SK-N-SH treated with all-trans-retinoic acid at 6 μM for 48 hours (cell line): ENCODE measurements at regions not wholly inside any gene's neighbourhood (a gene's known extent, or its start where the extent isn't known, plus 50 kb on each side); places are given as distances from the start of the nearest gene placed in this dataset.

Experiments used
- CSDC2 ChIP-seq: fragments of 250-450 bp; sonication (Bioruptor Pico); IDR thresholded peaks from 2 replicates; pipeline ENCODE4 v1.5.0; 2020; ENCODE audit warnings: mild to moderate bottlenecking, moderate library complexity
- PPARA ChIP-seq: fragments of 250-450 bp; sonication (Bioruptor Pico); IDR thresholded peaks from 2 replicates; pipeline ENCODE4 v1.5.0; 2020; ENCODE audit warnings: mild to moderate bottlenecking, borderline replicate concordance
- ZFP3 ChIP-seq: fragments of 250-450 bp; sonication (Bioruptor Pico); IDR thresholded peaks from 2 replicates; pipeline ENCODE4 v1.5.0; 2020; ENCODE audit warnings: mild to moderate bottlenecking, moderate library complexity
- ZFP30 ChIP-seq: fragments of 450-650 bp; formaldehyde crosslinking; IDR thresholded peaks from 2 replicates; pipeline ENCODE4 v1.5.0; 2022; ENCODE audit warnings: mild to moderate bottlenecking, moderate library complexity

DNA sequence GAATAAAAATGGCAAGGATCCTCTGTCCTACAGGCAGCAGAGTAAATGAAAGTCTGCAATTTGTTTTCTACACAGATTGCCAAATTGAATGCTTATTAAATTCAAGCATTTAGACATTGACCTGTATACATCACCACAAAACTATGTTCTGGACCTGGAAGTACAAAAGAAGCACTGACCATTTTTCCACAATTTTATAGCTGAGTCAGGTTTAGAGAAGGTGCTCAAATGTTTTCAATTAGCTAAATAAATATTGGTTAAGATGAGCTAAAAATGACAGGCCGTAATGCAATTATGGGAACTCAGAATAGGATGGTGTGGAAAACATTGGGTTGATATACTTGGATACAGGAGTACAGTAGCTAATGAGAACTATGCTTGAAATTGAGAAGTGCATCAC, 490.7 kb upstream of the MEIS1 start:
- TF ChIP-seq ZFP30 (no peak), PPARA (no peak), CSDC2 (no peak), ZFP3 (no peak)
